Gastrocnemius medialis (tissue), 4 donors: ENCODE measurements at regions not wholly inside any gene's neighbourhood (a gene's known extent, or its start where the extent isn't known, plus 50 kb on each side); places are given as distances from the start of the nearest gene placed in this dataset.

ENCODE experiments used
- POLR2A ChIP-seq, 2 donors: fragments of 450-650 bp; IDR thresholded peaks; one replicate each; pipeline ENCODE4 v1.6.1; 2017; ENCODE audit warnings: antibody characterized with exemption in 2 of 2, mild to moderate bottlenecking in 2 of 2, moderate library complexity in 2 of 2
- TF ChIP-seq, protein P1 (sequence below), 5 experiments: fragments of 450-650 bp in 3 of 5; fragments of 200-600 bp in 2 of 5; sonication (generic) in 2 of 5; IDR thresholded peaks in 4 of 5; conservative IDR thresholded peaks in 1 of 5; 1 replicate in 4 of 5; 2 replicates in 1 of 5; pipeline ENCODE4 v1.5.1; 2016 to 2019; ENCODE audit warnings: antibody characterized with exemption in 5 of 5, mild to moderate bottlenecking in 3 of 5, moderate library complexity in 3 of 5

DNA sequence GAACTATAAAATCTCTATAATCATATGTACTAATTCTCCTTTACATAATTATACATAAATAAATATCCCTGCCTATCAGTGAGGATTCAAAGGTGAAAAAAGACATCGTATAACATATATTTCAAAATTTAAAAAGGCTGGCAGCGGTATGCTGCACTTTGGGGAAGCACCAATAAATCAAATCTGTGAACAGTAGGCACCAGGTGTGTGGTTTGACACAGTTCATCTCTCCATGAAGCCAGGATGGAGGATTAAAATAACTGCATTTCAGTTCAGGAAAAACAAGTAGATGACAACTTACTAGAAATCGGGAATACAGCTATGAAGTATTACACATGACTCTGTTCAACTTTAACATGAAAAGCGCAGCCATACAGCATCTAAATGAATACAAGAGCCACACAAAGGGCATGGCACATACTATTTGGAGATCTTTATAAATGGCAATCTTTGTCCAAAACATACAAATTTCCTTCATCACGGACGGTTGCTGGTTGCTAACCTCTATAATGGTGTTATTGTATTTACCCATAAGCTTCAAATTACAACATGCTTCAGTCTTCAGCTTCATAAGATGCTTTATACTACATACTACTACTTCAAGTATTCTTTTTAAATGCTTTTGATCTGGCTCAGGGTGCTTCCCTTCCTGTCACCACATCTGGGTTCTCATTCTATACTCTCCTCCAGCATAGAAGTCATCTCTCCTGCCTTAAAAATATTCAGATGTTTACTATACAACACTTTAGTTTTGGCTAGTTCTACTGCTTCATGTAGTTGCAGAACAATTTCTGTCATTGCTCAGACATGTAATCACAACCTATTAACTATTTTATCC, 128.7 kb downstream of the KLF12 start:
- TF ChIP-seq, protein P1, sequence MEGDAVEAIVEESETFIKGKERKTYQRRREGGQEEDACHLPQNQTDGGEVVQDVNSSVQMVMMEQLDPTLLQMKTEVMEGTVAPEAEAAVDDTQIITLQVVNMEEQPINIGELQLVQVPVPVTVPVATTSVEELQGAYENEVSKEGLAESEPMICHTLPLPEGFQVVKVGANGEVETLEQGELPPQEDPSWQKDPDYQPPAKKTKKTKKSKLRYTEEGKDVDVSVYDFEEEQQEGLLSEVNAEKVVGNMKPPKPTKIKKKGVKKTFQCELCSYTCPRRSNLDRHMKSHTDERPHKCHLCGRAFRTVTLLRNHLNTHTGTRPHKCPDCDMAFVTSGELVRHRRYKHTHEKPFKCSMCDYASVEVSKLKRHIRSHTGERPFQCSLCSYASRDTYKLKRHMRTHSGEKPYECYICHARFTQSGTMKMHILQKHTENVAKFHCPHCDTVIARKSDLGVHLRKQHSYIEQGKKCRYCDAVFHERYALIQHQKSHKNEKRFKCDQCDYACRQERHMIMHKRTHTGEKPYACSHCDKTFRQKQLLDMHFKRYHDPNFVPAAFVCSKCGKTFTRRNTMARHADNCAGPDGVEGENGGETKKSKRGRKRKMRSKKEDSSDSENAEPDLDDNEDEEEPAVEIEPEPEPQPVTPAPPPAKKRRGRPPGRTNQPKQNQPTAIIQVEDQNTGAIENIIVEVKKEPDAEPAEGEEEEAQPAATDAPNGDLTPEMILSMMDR (IDR thresholded peaks at IDR 0.05 in 4 of 5, conservative IDR thresholded peaks at IDR 0.05 in 1 of 5), result no peak
- no peak for TF ChIP-seq POLR2A (IDR thresholded peaks at IDR 0.05)
